ENCODE measurements at regions not wholly inside any gene's neighbourhood (a gene's known extent, or its start where the extent isn't known, plus 50 kb on each side); places are given as distances from the start of the nearest gene placed in this dataset.

GRCh38 chr6:105728995-105729394, 326.1 kb upstream of the PREP start:
- TF ChIP-seq CTCF (conservative IDR thresholded peaks at IDR 0.05; ENCODE audit: low read length), result no peak
- TF ChIP-seq EZH2phosphoT487 (IDR thresholded peaks at IDR 0.05; ENCODE audit: borderline replicate concordance, low read depth, low read length), result no peak

Data from OCI-LY7 (cell line).